Endothelial cell of umbilical vein (primary cell): ENCODE measurements at regions not wholly inside any gene's neighbourhood (a gene's known extent, or its start where the extent isn't known, plus 50 kb on each side); places are given as distances from the start of the nearest gene placed in this dataset.

Source experiments
- BruUV-seq: library from RNA; stranded (reverse); fragments of 400-500 nt; replicated peaks from 2 replicates; lab custom pipeline; 2021; lab: Mats Ljungman, UMichigan
- CTCF ChIA-PET: fragments of 300-600, 350-600 bp; sonication (Branson Sonifier 250); formaldehyde crosslinking; loops from one replicate; lab custom pipeline; 2021; ENCODE audit warnings: antibody characterized with exemption, inconsistent platforms; lab: Charles Lee
- POLR2A ChIA-PET: fragments of 300-600, 350-600 bp; sonication (Branson Sonifier 250); formaldehyde crosslinking; loops from one replicate; lab custom pipeline; 2021; ENCODE audit warnings: antibody characterized with exemption, inconsistent platforms; lab: Charles Lee
- DNase-seq: peaks from one replicate; pipeline ENCODE4 v3.0.0-alpha.2; 2011; ENCODE audit warnings: low read depth, low spot score
- FAIRE-seq: peaks from 2 replicates; lab custom pipeline; 2011; peaks lifted over from hg19 to GRCh38; lab: Jason Lieb, UNC
- H2AFZ ChIP-seq: 2 replicates; pipeline ENCODE4 v1.6.0; 2012; ENCODE audit warnings: low read depth, low read length, control low read depth, inconsistent platforms
- H3K27ac ChIP-seq: 2 replicates; pipeline ENCODE4 v1.5.1; 2011; ENCODE audit warnings: low read depth, mild to moderate bottlenecking, control low read depth, low read length, moderate library complexity; ENCODE audit not compliant: insufficient read depth
- H3K27me3 ChIP-seq, 2 experiments: 2 replicates each; pipeline versions ENCODE4 v1.6.0 to v1.6.1; 2011; ENCODE audit warnings: low read length in 2 of 2, mixed read lengths in 1 of 2; ENCODE audit not compliant: control insufficient read depth in 2 of 2, insufficient read depth in 2 of 2
- H3K36me3 ChIP-seq, 2 experiments: 2 replicates in 1 of 2; 3 replicates in 1 of 2; pipeline ENCODE4 v1.5.1; 2011; ENCODE audit warnings: low read length in 2 of 2, mild to moderate bottlenecking in 1 of 2, moderate library complexity in 1 of 2; ENCODE audit not compliant: control insufficient read depth in 2 of 2, insufficient read depth in 2 of 2; ENCODE audit errors: extremely low read depth in 1 of 2
- H3K4me1 ChIP-seq: 3 replicates; pipeline ENCODE4 v1.5.1; 2011; ENCODE audit warnings: mild to moderate bottlenecking, low read length; ENCODE audit not compliant: control insufficient read depth, insufficient read depth; ENCODE audit errors: extremely low read depth
- H3K4me2 ChIP-seq: 2 replicates; pipeline ENCODE4 v1.6.1; 2011; ENCODE audit warnings: low read length, control low read depth, mixed read lengths; ENCODE audit not compliant: insufficient read depth
- H3K4me3 ChIP-seq, 3 experiments: fragments of 200-600 bp in 1 of 3; sonication (generic), shearing (Covaris generic) in 1 of 3; replicated peaks in 1 of 3; 2 replicates each; pipeline ENCODE4 v1.5.1; 2011 to 2016; ENCODE audit warnings: control low read depth in 3 of 3, low read length in 3 of 3, mild to moderate bottlenecking in 2 of 3, inconsistent platforms in 1 of 3, low read depth in 1 of 3, moderate library complexity in 1 of 3; ENCODE audit not compliant: insufficient read depth in 1 of 3
- H3K79me2 ChIP-seq: 2 replicates; pipeline ENCODE4 v1.6.0; 2012; ENCODE audit warnings: low read length, inconsistent platforms; ENCODE audit not compliant: control insufficient read depth, insufficient read depth
- H3K9ac ChIP-seq: replicated peaks from 2 replicates; pipeline ENCODE3; 2011; ENCODE audit warnings: low read length, control low read depth; ENCODE audit not compliant: insufficient read depth; ENCODE audit errors: extremely low read depth
- H3K9me1 ChIP-seq: replicated peaks from 3 replicates; pipeline ENCODE4 v1.6.0; 2011; ENCODE audit warnings: mild to moderate bottlenecking, low read length; ENCODE audit not compliant: control insufficient read depth, insufficient read depth; ENCODE audit errors: extremely low read depth
- H3K9me3 ChIP-seq: replicated peaks from 2 replicates; pipeline ENCODE4 v1.5.1; 2012; ENCODE audit warnings: low read length, inconsistent platforms; ENCODE audit not compliant: control insufficient read depth, insufficient read depth
- H4K20me1 ChIP-seq: replicated peaks from 2 replicates; pipeline ENCODE3; 2011; ENCODE audit warnings: mild to moderate bottlenecking, low read length; ENCODE audit not compliant: control insufficient read depth, insufficient read depth; ENCODE audit errors: extremely low read depth
- CTCF ChIP-seq, 2 donors: IDR thresholded peaks; 1 replicate in 1 of 2; 2 replicates in 1 of 2; pipeline ENCODE4 v1.5.1; 2011; ENCODE audit warnings: low read length in 2 of 2, mild to moderate bottlenecking in 2 of 2, moderate library complexity in 2 of 2, control low read depth in 1 of 2, inconsistent platforms in 1 of 2, low read depth in 1 of 2; ENCODE audit not compliant: insufficient read depth in 1 of 2; ENCODE audit errors: extremely low read depth in 1 of 2
- EZH2 ChIP-seq: IDR thresholded peaks from 2 replicates; pipeline ENCODE4 v1.6.1; 2012; ENCODE audit warnings: borderline replicate concordance, low read depth, mild to moderate bottlenecking, moderate library complexity, low read length, inconsistent platforms; ENCODE audit not compliant: severe bottlenecking
- FOS ChIP-seq: IDR thresholded peaks from 2 replicates; pipeline ENCODE4 v1.6.1; 2011; ENCODE audit warnings: mild to moderate bottlenecking, low read length, moderate library complexity, borderline replicate concordance; ENCODE audit not compliant: insufficient read depth
- GATA2 ChIP-seq: IDR thresholded peaks from 2 replicates; pipeline ENCODE4 v1.7.0; 2011; ENCODE audit warnings: low read depth, mild to moderate bottlenecking, moderate library complexity, mixed read lengths, low read length; ENCODE audit not compliant: insufficient read length, insufficient read depth
- JUN ChIP-seq: IDR thresholded peaks from 2 replicates; pipeline ENCODE4 v1.6.1; 2011; ENCODE audit warnings: borderline replicate concordance, low read depth; ENCODE audit not compliant: insufficient read length, insufficient read depth
- MAX ChIP-seq: IDR thresholded peaks from 2 replicates; pipeline ENCODE4 v1.6.1; 2011; ENCODE audit not compliant: insufficient read depth, insufficient read length
- MYC ChIP-seq: IDR thresholded peaks from one replicate; pipeline ENCODE4 v1.6.1; 2011; ENCODE audit warnings: mild to moderate bottlenecking, low read depth, low read length
- POLR2A ChIP-seq: IDR thresholded peaks from 2 replicates; pipeline ENCODE4 v1.6.1; 2012; ENCODE audit warnings: low read depth, mild to moderate bottlenecking, control low read depth, low read length
- POLR2AphosphoS5 ChIP-seq: IDR thresholded peaks from 2 replicates; pipeline ENCODE4 v1.6.1; 2012; ENCODE audit warnings: low read depth, mild to moderate bottlenecking, control low read depth, low read length, moderate library complexity; ENCODE audit not compliant: insufficient read depth
- dilution Hi-C: fragments of 300-500 bp; cut with MboI; formaldehyde crosslinking; loops from one replicate; pipeline ENCODE4 v1.15.0; 2019; ENCODE audit warnings: low sequenced_read_pairs; ENCODE audit not compliant: extremely low pct_ligation_motif_present
- intact Hi-C: fragments of 100-400 bp; cut with micrococcal nuclease; formaldehyde crosslinking; loops from one replicate; pipeline ENCODE4 v1.10.0; 2022

GRCh38 chr11:69884286-69884685 is 65.1 kb upstream of the FGF3 start:
- BruUV-seq: no TSS peak

More at GRCh38 chr11:69884286-69884685, 65.1 kb upstream of the FGF3 start:
- intact Hi-C loops: no loop called here
- Histone ChIP-seq H3K9ac (no peak overlapping the region), H3K79me2 (no peaks in the 10 kb centered on the region), H4K20me1 (no peaks in the 10 kb centered on the region), H3K27me3 (no peaks in the 10 kb centered on the region), H3K4me3 (no peak overlapping the region), H3K4me1 (no peaks in the 10 kb centered on the region), H3K4me2 (no peak overlapping the region), H3K36me3 (no peaks in the 10 kb centered on the region), H3K9me3 (no peaks in the 10 kb centered on the region), H3K27ac (no peak overlapping the region), H3K9me1 (no peaks in the 10 kb centered on the region), H2AFZ (no peak overlapping the region)
- FAIRE-seq (no peak), DNase-seq (no peak)
- ChIA-PET POLR2A (no interaction called here), CTCF (no interaction called here)
- no peak for TF ChIP-seq JUN
- no peak for TF ChIP-seq MYC
- TF ChIP-seq POLR2AphosphoS5: no peak
- TF ChIP-seq GATA2: no peak
- no peak for TF ChIP-seq POLR2A
- no peak for TF ChIP-seq CTCF (IDR thresholded peaks at IDR 0.05; ENCODE audit: extremely low read depth in 1 of 2, insufficient read depth in 1 of 2, low read depth in 1 of 2, low read length in 2 of 2)
- TF ChIP-seq MAX: no peak
- no peak for TF ChIP-seq EZH2
- no peak for TF ChIP-seq FOS
- dilution Hi-C loops: no loop called here
